Lung (tissue), 11 donors: ENCODE measurements at regions not wholly inside any gene's neighbourhood (a gene's known extent, or its start where the extent isn't known, plus 50 kb on each side); places are given as distances from the start of the nearest gene placed in this dataset.

ENCODE experiments used
- ATAC-seq: fragments of 200-7000 bp; cut with Tn5 transposase; one replicate; pipeline ENCODE4 v1.9.1; 2020; ENCODE audit warnings: moderate number of reproducible peaks; ENCODE audit not compliant: insufficient read depth, low FRiP score
- DNase-seq, 3 donors: peaks; one replicate each; pipeline ENCODE4 v3.0.0-alpha.2; 2013 to 2017
- H3K27ac ChIP-seq, 2 donors: one replicate each; pipeline ENCODE4 v1.5.1; 2013; ENCODE audit warnings: mild to moderate bottlenecking in 2 of 2, moderate library complexity in 2 of 2, control low read depth in 1 of 2, inconsistent platforms in 1 of 2, low read depth in 1 of 2, low read length in 1 of 2
- H3K27me3 ChIP-seq, 3 donors: one replicate each; pipeline ENCODE4 v1.5.1; 2013; ENCODE audit warnings: low read length in 2 of 3; ENCODE audit not compliant: control insufficient read depth in 3 of 3, insufficient read depth in 3 of 3
- H3K36me3 ChIP-seq, 4 donors: one replicate each; pipeline ENCODE4 v1.5.1; 2013; ENCODE audit warnings: low read length in 4 of 4, mild to moderate bottlenecking in 1 of 4, moderate library complexity in 1 of 4; ENCODE audit not compliant: control insufficient read depth in 4 of 4, insufficient read depth in 4 of 4
- H3K4me1 ChIP-seq, 5 donors: one replicate each; pipeline ENCODE4 v1.5.1; 2013; ENCODE audit warnings: low read length in 5 of 5, mild to moderate bottlenecking in 2 of 5, moderate library complexity in 1 of 5; ENCODE audit not compliant: control insufficient read depth in 5 of 5, insufficient read depth in 5 of 5
- H3K4me3 ChIP-seq: one replicate; pipeline ENCODE4 v1.5.1; 2013; ENCODE audit warnings: mild to moderate bottlenecking, control low read depth, moderate library complexity
- H3K9ac ChIP-seq, 2 donors: one replicate each; pipeline ENCODE4 v1.5.1; 2013; ENCODE audit warnings: low read length in 2 of 2, control low read depth in 1 of 2; ENCODE audit not compliant: insufficient read depth in 1 of 2
- H3K9me3 ChIP-seq, 4 donors: one replicate each; pipeline ENCODE4 v1.5.1; 2013; ENCODE audit warnings: low read length in 3 of 4, mild to moderate bottlenecking in 1 of 4, moderate library complexity in 1 of 4; ENCODE audit not compliant: control insufficient read depth in 4 of 4, insufficient read depth in 3 of 4
- WGBS, 2 donors: extraction: QIAGEN DNeasy Blood & Tissue Kit; methylation state at CpG; one replicate each; pipeline ENCODE4 v1.1.7; 2013; 5-methylcytosine and 5-hydroxymethylcytosine counted together
- TF ChIP-seq, protein P1 (sequence below): IDR thresholded peaks from 2 replicates; pipeline ENCODE4 v1.5.1; 2012; ENCODE audit warnings: mild to moderate bottlenecking; ENCODE audit errors: control extremely low read depth, extremely low read depth
- donor health status: control.
- donor health status: control.
- donor health status: Bipolar disorder and iron deficiency.
- donor health status: healthy.
- donor health status: DM: yes; HTN: yes; CAD: no.

DNA sequence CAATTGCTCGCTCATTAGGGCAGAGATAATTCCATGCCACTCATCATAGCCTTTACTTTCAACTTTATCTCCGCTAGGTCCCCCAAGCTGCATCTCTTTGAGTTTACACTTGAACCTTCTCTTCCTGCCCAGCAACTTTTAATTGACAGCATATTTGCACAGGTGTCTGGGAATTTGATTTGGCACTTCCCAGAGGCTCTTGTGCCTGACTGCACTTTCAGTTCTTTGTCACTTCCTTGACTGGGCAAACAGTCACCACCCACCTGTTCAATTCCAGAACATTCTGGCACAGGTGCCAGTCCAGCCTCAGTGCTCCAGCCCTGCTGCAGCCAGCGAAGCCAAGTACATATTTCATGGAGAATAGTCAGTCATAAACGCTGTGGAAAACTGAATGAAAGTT is 110.1 kb upstream of the LRIG3 start:
- H3K4me3 ChIP-seq: no peak overlapping the region
- ATAC-seq (peak; percentile 87), DNase-seq (peak; percentile 22 to 51 (median 24))
- H3K36me3 ChIP-seq: no peaks in the 10 kb centered on the region
- H3K27ac ChIP-seq: no peak overlapping the region
- WGBS, 2 donors: 64 to 70% methylated on average over 4 of the region's 4 CpGs
- H3K4me1 ChIP-seq: no peaks in the 10 kb centered on the region
- H3K27me3 ChIP-seq: no peaks in the 10 kb centered on the region
- TF ChIP-seq, protein P1, sequence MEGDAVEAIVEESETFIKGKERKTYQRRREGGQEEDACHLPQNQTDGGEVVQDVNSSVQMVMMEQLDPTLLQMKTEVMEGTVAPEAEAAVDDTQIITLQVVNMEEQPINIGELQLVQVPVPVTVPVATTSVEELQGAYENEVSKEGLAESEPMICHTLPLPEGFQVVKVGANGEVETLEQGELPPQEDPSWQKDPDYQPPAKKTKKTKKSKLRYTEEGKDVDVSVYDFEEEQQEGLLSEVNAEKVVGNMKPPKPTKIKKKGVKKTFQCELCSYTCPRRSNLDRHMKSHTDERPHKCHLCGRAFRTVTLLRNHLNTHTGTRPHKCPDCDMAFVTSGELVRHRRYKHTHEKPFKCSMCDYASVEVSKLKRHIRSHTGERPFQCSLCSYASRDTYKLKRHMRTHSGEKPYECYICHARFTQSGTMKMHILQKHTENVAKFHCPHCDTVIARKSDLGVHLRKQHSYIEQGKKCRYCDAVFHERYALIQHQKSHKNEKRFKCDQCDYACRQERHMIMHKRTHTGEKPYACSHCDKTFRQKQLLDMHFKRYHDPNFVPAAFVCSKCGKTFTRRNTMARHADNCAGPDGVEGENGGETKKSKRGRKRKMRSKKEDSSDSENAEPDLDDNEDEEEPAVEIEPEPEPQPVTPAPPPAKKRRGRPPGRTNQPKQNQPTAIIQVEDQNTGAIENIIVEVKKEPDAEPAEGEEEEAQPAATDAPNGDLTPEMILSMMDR: no peak
- peaks cover 0 to 2% (median 0%) of the 10 kb centered on the region in 4 donors for H3K9me3 ChIP-seq
- no peak overlapping the region for H3K9ac ChIP-seq

DNA sequence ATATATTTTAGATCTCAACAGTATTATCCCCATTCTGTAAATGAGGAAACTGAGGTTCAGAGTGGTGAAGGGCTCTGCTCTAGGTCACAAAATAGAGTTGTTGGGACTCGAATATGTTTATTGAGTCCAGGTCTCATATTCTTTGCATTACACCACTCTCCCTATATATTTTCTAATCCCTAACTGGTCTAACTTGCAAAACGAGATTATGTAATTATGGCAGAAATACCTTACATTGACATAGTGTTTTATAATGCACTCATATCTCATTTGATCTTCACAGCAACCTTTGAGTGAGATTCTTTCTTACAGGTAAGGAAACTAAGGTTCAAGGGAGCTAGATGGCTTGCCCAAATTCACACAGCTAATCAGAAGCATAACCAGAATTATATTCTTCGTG is 106.9 kb upstream of the LRIG3 start:
- Histone ChIP-seq H3K4me1 (no peaks in the 10 kb centered on the region), H3K27me3 (no peaks in the 10 kb centered on the region), H3K27ac (no peak overlapping the region), H3K9me3 (no peaks in the 10 kb centered on the region), H3K36me3 (no peaks in the 10 kb centered on the region), H3K4me3 (no peak overlapping the region), H3K9ac (no peak overlapping the region)
- DNase-seq: no peak
- no peak for ATAC-seq
- WGBS, 2 donors: 78 to 81% methylated on average over 3 of the region's 3 CpGs
- TF ChIP-seq, protein P1: no peak

DNA sequence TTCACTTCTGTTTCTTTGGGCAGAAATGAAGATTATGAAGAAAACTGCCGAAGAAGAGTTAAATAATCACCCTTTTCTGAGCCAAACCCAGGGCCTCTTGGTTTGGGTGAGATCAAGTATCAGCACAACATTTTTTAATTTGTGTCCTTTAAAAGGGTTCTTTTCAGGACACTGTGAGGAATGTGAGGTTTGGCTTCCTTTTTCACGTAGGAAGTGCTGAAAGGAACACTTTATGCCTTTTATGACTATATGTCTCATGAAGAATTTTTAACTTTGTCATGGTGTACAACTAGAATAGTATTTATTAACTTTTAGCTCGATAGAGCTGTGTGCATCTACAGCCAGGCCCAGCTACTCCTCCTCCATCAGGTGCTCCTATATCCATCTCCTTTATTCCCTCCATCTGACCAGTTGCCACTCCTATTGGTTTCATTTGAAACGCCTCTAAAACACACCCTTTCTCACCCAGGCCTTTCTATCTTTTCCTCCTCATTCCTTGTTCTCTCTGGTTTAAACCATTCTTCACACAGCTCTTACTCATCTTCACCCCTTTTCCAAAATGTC is 103.6 kb upstream of the LRIG3 start:
- TF ChIP-seq, protein P1: no peak
- Histone ChIP-seq H3K27me3 (no peaks in the 10 kb centered on the region), H3K36me3 (no peaks in the 10 kb centered on the region), H3K9ac (no peak overlapping the region), H3K27ac (no peak overlapping the region), H3K9me3 (no peaks in the 10 kb centered on the region), H3K4me1 (no peaks in the 10 kb centered on the region), H3K4me3 (no peak overlapping the region)
- 73% methylated on average over 4 of the region's 4 CpGs for WGBS, 2 donors
- DNase-seq: no peak
- ATAC-seq: no peak
